Ishikawa (cell line): ENCODE measurements at regions not wholly inside any gene's neighbourhood (a gene's known extent, or its start where the extent isn't known, plus 50 kb on each side); places are given as distances from the start of the nearest gene placed in this dataset.

ENCODE experiments used
- EP300 ChIP-seq: IDR thresholded peaks from 2 replicates; pipeline ENCODE4 v1.6.1; 2012; ENCODE audit warnings: borderline replicate concordance
- TCF12 ChIP-seq: IDR thresholded peaks from 2 replicates; pipeline ENCODE4 v1.6.1; 2012; ENCODE audit warnings: low read depth
- YY1 ChIP-seq: IDR thresholded peaks from 2 replicates; pipeline ENCODE4 v1.6.1; 2012; ENCODE audit warnings: low read depth
- ZBTB7A ChIP-seq: IDR thresholded peaks from 2 replicates; pipeline ENCODE4 v1.6.1; 2012; ENCODE audit warnings: low read depth
- TF ChIP-seq, protein P1 (sequence below): IDR thresholded peaks from 2 replicates; pipeline ENCODE4 v1.6.1; 2012; ENCODE audit warnings: low read depth, mild to moderate bottlenecking

DNA sequence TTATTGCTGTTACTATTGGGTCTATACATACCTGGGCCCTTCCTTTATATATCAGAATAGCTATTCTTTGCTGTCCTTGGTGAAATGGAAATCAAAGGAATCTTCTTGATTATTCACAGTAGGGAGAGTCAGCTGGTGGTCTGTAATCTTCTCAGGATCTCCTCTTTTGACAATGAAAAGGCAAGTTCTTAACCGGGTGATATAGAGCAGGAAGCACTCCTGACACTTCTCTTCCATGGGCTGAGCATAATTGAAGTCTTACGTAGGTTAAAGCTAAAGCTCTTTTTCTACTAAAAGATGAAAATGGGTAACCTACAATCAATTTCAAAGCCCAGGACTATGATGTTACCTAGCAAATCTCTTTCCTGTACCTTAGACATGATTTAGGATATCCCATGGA, 274.9 kb upstream of the LCORL start:
- TF ChIP-seq YY1 (no peak), EP300 (no peak), ZBTB7A (no peak), TCF12 (no peak)
- TF ChIP-seq, protein P1, sequence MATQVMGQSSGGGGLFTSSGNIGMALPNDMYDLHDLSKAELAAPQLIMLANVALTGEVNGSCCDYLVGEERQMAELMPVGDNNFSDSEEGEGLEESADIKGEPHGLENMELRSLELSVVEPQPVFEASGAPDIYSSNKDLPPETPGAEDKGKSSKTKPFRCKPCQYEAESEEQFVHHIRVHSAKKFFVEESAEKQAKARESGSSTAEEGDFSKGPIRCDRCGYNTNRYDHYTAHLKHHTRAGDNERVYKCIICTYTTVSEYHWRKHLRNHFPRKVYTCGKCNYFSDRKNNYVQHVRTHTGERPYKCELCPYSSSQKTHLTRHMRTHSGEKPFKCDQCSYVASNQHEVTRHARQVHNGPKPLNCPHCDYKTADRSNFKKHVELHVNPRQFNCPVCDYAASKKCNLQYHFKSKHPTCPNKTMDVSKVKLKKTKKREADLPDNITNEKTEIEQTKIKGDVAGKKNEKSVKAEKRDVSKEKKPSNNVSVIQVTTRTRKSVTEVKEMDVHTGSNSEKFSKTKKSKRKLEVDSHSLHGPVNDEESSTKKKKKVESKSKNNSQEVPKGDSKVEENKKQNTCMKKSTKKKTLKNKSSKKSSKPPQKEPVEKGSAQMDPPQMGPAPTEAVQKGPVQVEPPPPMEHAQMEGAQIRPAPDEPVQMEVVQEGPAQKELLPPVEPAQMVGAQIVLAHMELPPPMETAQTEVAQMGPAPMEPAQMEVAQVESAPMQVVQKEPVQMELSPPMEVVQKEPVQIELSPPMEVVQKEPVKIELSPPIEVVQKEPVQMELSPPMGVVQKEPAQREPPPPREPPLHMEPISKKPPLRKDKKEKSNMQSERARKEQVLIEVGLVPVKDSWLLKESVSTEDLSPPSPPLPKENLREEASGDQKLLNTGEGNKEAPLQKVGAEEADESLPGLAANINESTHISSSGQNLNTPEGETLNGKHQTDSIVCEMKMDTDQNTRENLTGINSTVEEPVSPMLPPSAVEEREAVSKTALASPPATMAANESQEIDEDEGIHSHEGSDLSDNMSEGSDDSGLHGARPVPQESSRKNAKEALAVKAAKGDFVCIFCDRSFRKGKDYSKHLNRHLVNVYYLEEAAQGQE = no peak
